ENCODE measurements at regions not wholly inside any gene's neighbourhood (a gene's known extent, or its start where the extent isn't known, plus 50 kb on each side); places are given as distances from the start of the nearest gene placed in this dataset.

- TF ChIP-seq POLR2A (IDR thresholded peaks at IDR 0.05) = no peak
- TF ChIP-seq CTCF (IDR thresholded peaks at IDR 0.05 in 8 of 11, conservative IDR thresholded peaks at IDR 0.05 in 3 of 11) = no peak
These were observed 446.2 kb downstream of the PIK3C3 start for GRCh38 chr18:42401131-42401673.

All from spleen (tissue), 7 donors.